SK-N-SH (cell line): ENCODE measurements at regions not wholly inside any gene's neighbourhood (a gene's known extent, or its start where the extent isn't known, plus 50 kb on each side); places are given as distances from the start of the nearest gene placed in this dataset.

ENCODE experiments used
- POLR2AphosphoS5 ChIP-seq: IDR thresholded peaks from 2 replicates; pipeline ENCODE4 v1.6.1; 2012; ENCODE audit warnings: low read depth, low read length
- RAD21 ChIP-seq: IDR thresholded peaks from 2 replicates; pipeline ENCODE4 v1.6.1; 2012; ENCODE audit warnings: mild to moderate bottlenecking, low read length
- TCF12 ChIP-seq: IDR thresholded peaks from 2 replicates; pipeline ENCODE4 v1.4.0; 2012
- USF2 ChIP-seq: fragments of 150-350 bp; IDR thresholded peaks from 2 replicates; pipeline ENCODE4 v1.6.1; 2017; ENCODE audit warnings: antibody characterized with exemption, low read length, low read depth, borderline replicate concordance
- ZBTB33 ChIP-seq: IDR thresholded peaks from 2 replicates; pipeline ENCODE4 v1.4.0; 2012; ENCODE audit warnings: low read depth, borderline replicate concordance

- TF ChIP-seq ZBTB33 (no peak), RAD21 (no peak), USF2 (no peak), TCF12 (no peak), POLR2AphosphoS5 (no peak)
These were observed 805.8 kb upstream of the DIAPH2 start for GRCh38 chrX:95878874-95879273.
